GM23248 (cell line): ENCODE measurements at regions not wholly inside any gene's neighbourhood (a gene's known extent, or its start where the extent isn't known, plus 50 kb on each side); places are given as distances from the start of the nearest gene placed in this dataset.

Experiments used
- EZH2 ChIP-seq: fragments of 200-600 bp; sonication (generic); IDR thresholded peaks from 2 replicates; pipeline ENCODE4 v1.6.1; 2018; ENCODE audit warnings: antibody characterized with exemption, mild to moderate bottlenecking; ENCODE audit not compliant: insufficient read depth, poor library complexity, severe bottlenecking
- EZH2phosphoT487 ChIP-seq: fragments of 200-600 bp; sonication (generic); IDR thresholded peaks from 2 replicates; pipeline ENCODE4 v1.6.1; 2018; ENCODE audit warnings: antibody characterized with exemption, moderate library complexity, mild to moderate bottlenecking, low read depth; ENCODE audit not compliant: insufficient read depth

GRCh38 chr2:129711816-129712675 is 267.4 kb upstream of the RAB6C start:
- TF ChIP-seq EZH2 = no peak
- no peak for TF ChIP-seq EZH2phosphoT487
